MM.1S (cell line): ENCODE measurements at regions not wholly inside any gene's neighbourhood (a gene's known extent, or its start where the extent isn't known, plus 50 kb on each side); places are given as distances from the start of the nearest gene placed in this dataset.

ENCODE experiments used
- DNase-seq: peaks from one replicate; pipeline ENCODE4 v3.0.0-alpha.2; 2015
- H2AFZ ChIP-seq: fragments of 300-600 bp; sonication (generic); 2 replicates; pipeline ENCODE4 v1.6.0; 2016; ENCODE audit warnings: antibody characterized with exemption, low read length
- H3F3A ChIP-seq: fragments of 300-600 bp; sonication (generic); 2 replicates; pipeline ENCODE4 v1.6.1; 2016; ENCODE audit warnings: mild to moderate bottlenecking, antibody characterized with exemption, low read length, moderate library complexity, mixed read lengths; ENCODE audit not compliant: insufficient read depth
- H3K27ac ChIP-seq: fragments of 300-600 bp; sonication (generic); 2 replicates; pipeline ENCODE4 v1.5.1; 2016; ENCODE audit warnings: mild to moderate bottlenecking, low read length
- H3K27me3 ChIP-seq: fragments of 300-600 bp; sonication (generic); replicated peaks from 2 replicates; pipeline ENCODE4 v1.6.0; 2016; ENCODE audit warnings: low read length; ENCODE audit not compliant: insufficient read depth
- H3K36me3 ChIP-seq: fragments of 300-600 bp; sonication (generic); replicated peaks from 2 replicates; pipeline ENCODE4 v1.6.1; 2016; ENCODE audit warnings: mild to moderate bottlenecking, low read length, mixed read lengths; ENCODE audit not compliant: insufficient read depth
- H3K4me1 ChIP-seq: fragments of 300-600 bp; sonication (generic); 2 replicates; pipeline ENCODE4 v1.6.1; 2016; ENCODE audit warnings: low read length, mixed read lengths
- H3K4me2 ChIP-seq: fragments of 300-600 bp; sonication (generic); 2 replicates; pipeline ENCODE4 v1.6.0; 2016; ENCODE audit warnings: low read depth, low read length
- H3K4me3 ChIP-seq: fragments of 300-600 bp; sonication (generic); 2 replicates; pipeline ENCODE4 v1.5.1; 2016; ENCODE audit warnings: low read length, mixed read lengths
- H3K79me2 ChIP-seq: fragments of 300-600 bp; sonication (generic); 2 replicates; pipeline ENCODE4 v1.6.1; 2016; ENCODE audit warnings: mixed run types, low read length, mixed read lengths
- H3K9ac ChIP-seq: fragments of 300-600 bp; sonication (generic); 2 replicates; pipeline ENCODE4 v1.6.1; 2016; ENCODE audit warnings: low read length, mixed read lengths
- H3K9me2 ChIP-seq: fragments of 300-600 bp; sonication (generic); replicated peaks from 2 replicates; pipeline ENCODE4 v1.6.1; 2016; ENCODE audit warnings: mild to moderate bottlenecking, low read length, mixed read lengths; ENCODE audit not compliant: insufficient read depth
- H3K9me3 ChIP-seq: fragments of 300-600 bp; sonication (generic); replicated peaks from 2 replicates; pipeline ENCODE4 v1.6.1; 2016; ENCODE audit warnings: mild to moderate bottlenecking, low read length, mixed read lengths; ENCODE audit not compliant: insufficient read depth
- H4K20me1 ChIP-seq: fragments of 300-600 bp; sonication (generic); 2 replicates; pipeline ENCODE4 v1.6.1; 2016; ENCODE audit warnings: mild to moderate bottlenecking, low read length, moderate library complexity, mixed read lengths; ENCODE audit not compliant: insufficient read depth
- CTCF ChIP-seq: fragments of 300-600 bp; sonication (generic); IDR thresholded peaks from 2 replicates; pipeline ENCODE4 v1.5.1; 2016; ENCODE audit warnings: antibody characterized with exemption, low read length, mixed read lengths
- EZH2 ChIP-seq: fragments of 300-600 bp; sonication (generic); optimal IDR thresholded peaks from 2 replicates; pipeline ENCODE3; 2017; ENCODE audit warnings: low read depth, mild to moderate bottlenecking, antibody characterized with exemption, low read length, mixed read lengths
- EZH2phosphoT487 ChIP-seq: fragments of 300-600 bp; sonication (generic); IDR thresholded peaks from 2 replicates; pipeline ENCODE4 v1.6.1; 2018; ENCODE audit warnings: antibody characterized with exemption, low read length

DNA sequence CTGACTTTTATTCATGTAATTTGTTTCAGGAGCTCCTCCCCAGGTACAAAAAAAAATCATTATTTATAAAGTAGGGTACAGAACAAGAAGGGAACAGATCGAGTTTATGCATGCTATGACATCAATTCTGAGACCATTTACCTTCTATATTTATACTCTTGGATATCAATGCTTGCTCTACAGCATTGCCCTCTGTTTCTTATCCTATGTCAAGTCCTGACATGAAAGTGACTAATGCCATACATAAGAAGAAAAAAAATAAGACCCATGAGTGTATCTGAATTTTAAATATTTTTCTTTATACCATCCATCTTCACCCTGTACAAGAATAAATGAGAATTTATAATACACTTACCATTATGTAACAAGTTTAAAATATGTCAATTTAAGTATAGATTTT is 2016.3 kb upstream of the CDH9 start:
- H3K27me3 ChIP-seq, result no peaks in the 10 kb centered on the region
- TF ChIP-seq EZH2phosphoT487 (no peak), CTCF (no peak), EZH2 (no peak)
- H3K9me2 ChIP-seq, result no peaks in the 10 kb centered on the region
- no peaks in the 10 kb centered on the region for H3K36me3 ChIP-seq
- no peak overlapping the region for H3K4me3 ChIP-seq
- no peaks in the 10 kb centered on the region for H3K9me3 ChIP-seq
- H2AFZ ChIP-seq, result no peak overlapping the region
- H3K9ac ChIP-seq, result no peak overlapping the region
- no peak for DNase-seq
- H3K4me1 ChIP-seq, result no peaks in the 10 kb centered on the region
- no peak overlapping the region for H3K4me2 ChIP-seq
- no peaks in the 10 kb centered on the region for H3K79me2 ChIP-seq
- no peaks in the 10 kb centered on the region for H4K20me1 ChIP-seq
- H3F3A ChIP-seq, result no peaks in the 10 kb centered on the region
- H3K27ac ChIP-seq, result no peak overlapping the region

GRCh38 chr5:29054282-29054681 is 2015.9 kb upstream of the CDH9 start:
- Histone ChIP-seq H4K20me1 (no peaks in the 10 kb centered on the region), H3K4me2 (no peak overlapping the region), H3K9me2 (no peaks in the 10 kb centered on the region), H3K4me1 (no peaks in the 10 kb centered on the region), H3K9ac (no peak overlapping the region), H3K4me3 (no peak overlapping the region), H3K27me3 (no peaks in the 10 kb centered on the region), H3K79me2 (no peaks in the 10 kb centered on the region), H3F3A (no peaks in the 10 kb centered on the region), H3K27ac (no peak overlapping the region), H3K36me3 (no peaks in the 10 kb centered on the region), H3K9me3 (no peaks in the 10 kb centered on the region), H2AFZ (no peak overlapping the region)
- TF ChIP-seq EZH2phosphoT487, result no peak
- no peak for TF ChIP-seq EZH2
- TF ChIP-seq CTCF, result no peak
- DNase-seq, result no peak

GRCh38 chr5:29051509-29051908 is 2013.1 kb upstream of the CDH9 start:
- Histone ChIP-seq H3K4me1 (no peaks in the 10 kb centered on the region), H3F3A (no peaks in the 10 kb centered on the region), H3K36me3 (no peaks in the 10 kb centered on the region), H3K9me2 (no peaks in the 10 kb centered on the region), H3K4me3 (no peak overlapping the region), H3K9ac (no peak overlapping the region), H3K4me2 (no peak overlapping the region), H3K9me3 (no peaks in the 10 kb centered on the region), H4K20me1 (no peaks in the 10 kb centered on the region), H3K27me3 (no peaks in the 10 kb centered on the region), H3K27ac (no peak overlapping the region), H3K79me2 (no peaks in the 10 kb centered on the region), H2AFZ (no peak overlapping the region)
- no peak for DNase-seq
- TF ChIP-seq CTCF (no peak), EZH2 (no peak), EZH2phosphoT487 (no peak)
